Prostate gland (tissue), 2 donors: ENCODE measurements at regions not wholly inside any gene's neighbourhood (a gene's known extent, or its start where the extent isn't known, plus 50 kb on each side); places are given as distances from the start of the nearest gene placed in this dataset.

ENCODE experiments used
- DNase-seq: peaks from one replicate; pipeline ENCODE4 v3.0.0-alpha.2; 2019; ENCODE audit warnings: low spot score
- H3K27ac ChIP-seq, 2 donors: fragments of 200-600 bp; sonication (generic); 2 replicates each; pipeline ENCODE4 v1.5.1; 2017 to 2019
- H3K27me3 ChIP-seq: fragments of 200-600 bp; sonication (generic); replicated peaks from 2 replicates; pipeline ENCODE4 v1.5.1; 2019; ENCODE audit not compliant: insufficient read depth
- H3K36me3 ChIP-seq, 2 donors: fragments of 200-600 bp; sonication (generic); 1 replicate in 1 of 2; 2 replicates in 1 of 2; pipeline versions ENCODE4 v1.5.1 to v1.8.1; 2017 to 2019
- H3K4me1 ChIP-seq: fragments of 200-600 bp; sonication (generic); replicated peaks from 2 replicates; pipeline ENCODE4 v1.5.1; 2019
- H3K4me3 ChIP-seq, 2 donors: fragments of 200-600 bp; sonication (generic); 2 replicates each; pipeline ENCODE4 v1.5.1; 2017 to 2019
- H3K9me3 ChIP-seq: fragments of 200-600 bp; sonication (generic); 2 replicates; pipeline ENCODE4 v1.5.1; 2017
- CTCF ChIP-seq, 4 experiments: fragments of 200-600 bp in 2 of 4; fragments of 450-650 bp in 2 of 4; sonication (generic) in 2 of 4; IDR thresholded peaks; 1 replicate in 3 of 4; 2 replicates in 1 of 4; pipeline ENCODE4 v1.5.1; 2016 to 2019; ENCODE audit warnings: antibody characterized with exemption in 4 of 4, mild to moderate bottlenecking in 2 of 4, moderate library complexity in 2 of 4
- POLR2A ChIP-seq: fragments of 450-650 bp; IDR thresholded peaks from one replicate; pipeline ENCODE4 v1.6.1; 2016; ENCODE audit warnings: antibody characterized with exemption, mild to moderate bottlenecking
- POLR2AphosphoS5 ChIP-seq: sonication (generic); formaldehyde crosslinking; IDR thresholded peaks from one replicate; pipeline ENCODE4 v1.6.1; 2017; ENCODE audit warnings: antibody characterized with exemption
- WGBS: methylation state at CpG from one replicate; pipeline ENCODE4 v1.1.5; 2018; 5-methylcytosine and 5-hydroxymethylcytosine counted together
- intact Hi-C: fragments of 100-400 bp; cut with DNase I; formaldehyde crosslinking; loops from one replicate; pipeline ENCODE4 v1.14.2; 2022

- H3K27me3 ChIP-seq, result no peaks in the 10 kb centered on the region
- no peak for DNase-seq
- H3K4me3 ChIP-seq, result no peak overlapping the region
- TF ChIP-seq CTCF (IDR thresholded peaks at IDR 0.05) (no peak), POLR2AphosphoS5 (no peak), POLR2A (no peak)
- no peaks in the 10 kb centered on the region for H3K9me3 ChIP-seq
- no peak overlapping the region for H3K27ac ChIP-seq
- intact Hi-C loops, result no loop called here
- WGBS, result 94% methylated on average over 1 of the region's 1 CpG
- H3K4me1 ChIP-seq, result no peaks in the 10 kb centered on the region
- no peaks in the 10 kb centered on the region for H3K36me3 ChIP-seq
Measured at GRCh38 chr9:118532592-118532991, 828.4 kb downstream of the TLR4 start.

GRCh38 chr9:118533101-118533500 lies 828.9 kb downstream of the TLR4 start:
- 75% methylated on average over 3 of the region's 3 CpGs for WGBS
- TF ChIP-seq POLR2AphosphoS5 (no peak), CTCF (IDR thresholded peaks at IDR 0.05) (no peak), POLR2A (no peak)
- Histone ChIP-seq H3K9me3 (no peaks in the 10 kb centered on the region), H3K4me1 (no peaks in the 10 kb centered on the region), H3K4me3 (no peak overlapping the region), H3K36me3 (no peaks in the 10 kb centered on the region), H3K27me3 (no peaks in the 10 kb centered on the region), H3K27ac (no peak overlapping the region)
- intact Hi-C loops, result no loop called here
- no peak for DNase-seq

GRCh38 chr9:118533850-118534249 lies 829.6 kb downstream of the TLR4 start:
- Histone ChIP-seq H3K4me1 (no peaks in the 10 kb centered on the region), H3K27ac (no peak overlapping the region), H3K4me3 (no peak overlapping the region), H3K36me3 (no peaks in the 10 kb centered on the region), H3K9me3 (no peaks in the 10 kb centered on the region), H3K27me3 (no peaks in the 10 kb centered on the region)
- intact Hi-C loops, result no loop called here
- 64% methylated on average over 3 of the region's 3 CpGs for WGBS
- no peak for TF ChIP-seq POLR2AphosphoS5
- TF ChIP-seq POLR2A, result no peak
- no peak for TF ChIP-seq CTCF (IDR thresholded peaks at IDR 0.05)
- no peak for DNase-seq

DNA sequence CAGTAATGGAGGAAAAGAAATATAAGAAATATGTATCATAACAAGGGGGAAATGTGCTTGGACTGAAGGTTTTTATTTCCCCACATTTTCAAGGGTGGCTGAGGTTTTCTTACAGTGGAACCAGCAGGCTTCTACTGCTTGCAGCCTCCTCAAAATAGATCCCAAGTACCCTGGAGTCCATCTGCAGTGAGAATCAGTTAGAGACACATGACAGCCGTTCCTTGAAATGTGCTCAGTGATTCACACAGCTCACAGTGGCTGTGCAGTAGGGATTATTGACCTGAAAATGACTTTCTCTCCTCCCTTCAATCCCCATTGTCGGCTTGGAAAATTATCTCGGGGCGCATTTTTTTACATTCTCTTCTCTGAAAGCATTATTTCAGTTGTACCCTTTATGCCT lies 832.0 kb downstream of the TLR4 start:
- TF ChIP-seq POLR2AphosphoS5 (no peak), POLR2A (no peak)
- no peak overlapping the region for H3K27ac ChIP-seq
- 83% methylated on average over 4 of the region's 4 CpGs for WGBS
- H3K4me3 ChIP-seq, result no peak overlapping the region
- H3K27me3 ChIP-seq, result no peaks in the 10 kb centered on the region
- no peak for DNase-seq
- no peaks in the 10 kb centered on the region for H3K36me3 ChIP-seq
- H3K4me1 ChIP-seq, result no peaks in the 10 kb centered on the region
- intact Hi-C loops, result no loop called here
- H3K9me3 ChIP-seq, result no peaks in the 10 kb centered on the region

GRCh38 chr9:118538959-118539358 lies 830.3 kb downstream of the BRINP1 start:
- H3K27ac ChIP-seq, result no peak overlapping the region
- H3K9me3 ChIP-seq, result no peaks in the 10 kb centered on the region
- no peaks in the 10 kb centered on the region for H3K36me3 ChIP-seq
- no peaks in the 10 kb centered on the region for H3K4me1 ChIP-seq
- no peak for DNase-seq
- no peaks in the 10 kb centered on the region for H3K27me3 ChIP-seq
- no peak overlapping the region for H3K4me3 ChIP-seq
- 84% methylated on average over 2 of the region's 2 CpGs for WGBS
- no peak for TF ChIP-seq POLR2AphosphoS5
- TF ChIP-seq POLR2A, result no peak
- TF ChIP-seq CTCF (IDR thresholded peaks at IDR 0.05), result no peak
- intact Hi-C loops, result no loop called here
